Prostate gland (tissue), 2 donors: ENCODE measurements at regions not wholly inside any gene's neighbourhood (a gene's known extent, or its start where the extent isn't known, plus 50 kb on each side); places are given as distances from the start of the nearest gene placed in this dataset.

ENCODE experiments used
- POLR2A ChIP-seq: fragments of 450-650 bp; IDR thresholded peaks from one replicate; pipeline ENCODE4 v1.6.1; 2016; ENCODE audit warnings: antibody characterized with exemption, mild to moderate bottlenecking
- TF ChIP-seq, protein P1 (sequence below), 4 experiments: fragments of 200-600 bp in 2 of 4; fragments of 450-650 bp in 2 of 4; sonication (generic) in 2 of 4; IDR thresholded peaks; 1 replicate in 3 of 4; 2 replicates in 1 of 4; pipeline ENCODE4 v1.5.1; 2016 to 2019; ENCODE audit warnings: antibody characterized with exemption in 4 of 4, mild to moderate bottlenecking in 2 of 4, moderate library complexity in 2 of 4

DNA sequence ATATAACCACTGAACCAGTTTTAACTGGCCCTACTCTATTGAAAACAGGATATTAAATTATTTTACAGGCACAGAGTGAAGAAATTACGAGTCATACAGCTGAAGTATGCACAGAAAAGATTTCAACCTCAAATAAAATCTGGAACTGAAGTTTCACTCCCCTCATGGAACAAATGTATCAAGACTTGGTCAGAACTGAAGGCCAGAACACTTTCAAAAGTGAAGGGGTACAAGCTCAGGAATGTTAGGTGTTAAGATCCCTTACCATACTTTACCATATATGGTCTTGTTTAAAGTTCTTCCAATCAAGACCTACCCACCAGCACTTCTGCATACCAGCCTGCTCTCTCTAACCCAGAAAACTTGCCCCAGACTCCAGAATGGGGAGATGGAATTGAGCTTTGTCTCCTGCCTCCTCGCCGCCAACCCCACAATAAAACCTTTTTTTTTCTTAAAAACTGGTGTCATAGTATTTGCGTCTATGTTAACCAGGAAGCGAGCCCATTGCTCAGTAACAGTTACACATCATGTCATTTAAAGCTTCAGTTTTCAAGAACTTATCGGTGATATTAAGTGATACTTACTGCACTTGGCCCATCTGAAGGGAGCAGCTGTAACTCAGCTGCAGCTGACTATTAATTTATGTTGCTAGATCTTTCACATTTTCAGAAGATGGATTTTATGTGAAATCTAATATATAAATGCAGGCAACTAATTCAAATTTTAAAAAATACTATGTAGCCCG, 59.9 kb downstream of the OXSM start:
- TF ChIP-seq, protein P1, sequence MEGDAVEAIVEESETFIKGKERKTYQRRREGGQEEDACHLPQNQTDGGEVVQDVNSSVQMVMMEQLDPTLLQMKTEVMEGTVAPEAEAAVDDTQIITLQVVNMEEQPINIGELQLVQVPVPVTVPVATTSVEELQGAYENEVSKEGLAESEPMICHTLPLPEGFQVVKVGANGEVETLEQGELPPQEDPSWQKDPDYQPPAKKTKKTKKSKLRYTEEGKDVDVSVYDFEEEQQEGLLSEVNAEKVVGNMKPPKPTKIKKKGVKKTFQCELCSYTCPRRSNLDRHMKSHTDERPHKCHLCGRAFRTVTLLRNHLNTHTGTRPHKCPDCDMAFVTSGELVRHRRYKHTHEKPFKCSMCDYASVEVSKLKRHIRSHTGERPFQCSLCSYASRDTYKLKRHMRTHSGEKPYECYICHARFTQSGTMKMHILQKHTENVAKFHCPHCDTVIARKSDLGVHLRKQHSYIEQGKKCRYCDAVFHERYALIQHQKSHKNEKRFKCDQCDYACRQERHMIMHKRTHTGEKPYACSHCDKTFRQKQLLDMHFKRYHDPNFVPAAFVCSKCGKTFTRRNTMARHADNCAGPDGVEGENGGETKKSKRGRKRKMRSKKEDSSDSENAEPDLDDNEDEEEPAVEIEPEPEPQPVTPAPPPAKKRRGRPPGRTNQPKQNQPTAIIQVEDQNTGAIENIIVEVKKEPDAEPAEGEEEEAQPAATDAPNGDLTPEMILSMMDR (IDR thresholded peaks at IDR 0.05) = no peak
- TF ChIP-seq POLR2A = no peak
